RWPE1 (cell line): ENCODE measurements at regions not wholly inside any gene's neighbourhood (a gene's known extent, or its start where the extent isn't known, plus 50 kb on each side); places are given as distances from the start of the nearest gene placed in this dataset.

ENCODE experiments used
- CTCF ChIA-PET: fragments of 350-600 bp; sonication (Branson Sonifier 250); formaldehyde crosslinking; extraction: SDS; loops from one replicate; lab custom pipeline; 2021; lab: Yijun Ruan, JAX
- POLR2A ChIA-PET: fragments of 400-600 bp; formaldehyde crosslinking; extraction: SDS; loops from one replicate; lab custom pipeline; 2020; ENCODE audit warnings: antibody characterized with exemption; ENCODE audit not compliant: low non-redundant PET; lab: Yijun Ruan, JAX
- DNase-seq: peaks from one replicate; pipeline ENCODE4 v3.0.0; 2012; ENCODE audit warnings: low spot score
- H3K27ac ChIP-seq: fragments of 450-650 bp; 2 replicates; pipeline ENCODE4 v1.5.1; 2017
- TF ChIP-seq, protein P1 (sequence below): fragments of 450-650 bp; conservative IDR thresholded peaks from 2 replicates; pipeline ENCODE4 v1.5.1; 2017; ENCODE audit warnings: low read depth, mild to moderate bottlenecking

DNA sequence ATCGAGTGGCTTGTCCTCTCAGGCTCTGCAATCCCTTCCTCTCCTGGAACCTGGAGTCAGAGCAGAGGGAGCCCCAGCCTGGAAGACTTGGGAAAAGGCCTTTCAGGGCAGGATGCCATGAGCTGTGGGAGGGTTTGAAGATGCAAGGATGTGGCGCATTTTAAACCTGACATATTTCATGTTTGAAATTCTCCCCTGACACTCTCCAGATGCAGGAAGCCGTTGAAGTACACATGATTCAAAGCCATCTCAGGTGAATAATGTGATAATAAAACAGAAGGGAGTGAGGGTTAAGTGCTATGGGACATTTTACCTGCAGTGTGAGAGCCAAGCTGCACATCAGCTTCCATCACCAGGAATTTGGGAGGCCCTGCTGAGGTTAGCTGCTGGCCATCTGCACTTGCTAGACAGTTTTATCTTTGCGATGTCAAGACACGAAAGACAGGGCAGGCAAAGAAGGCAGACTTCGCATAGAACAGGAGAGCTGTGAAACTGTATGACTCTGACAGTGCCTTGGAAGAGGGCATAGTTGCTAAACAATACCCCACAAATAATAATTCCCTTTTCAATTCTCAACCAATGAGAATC is 159.1 kb upstream of the GDF10 start:
- TF ChIP-seq, protein P1, sequence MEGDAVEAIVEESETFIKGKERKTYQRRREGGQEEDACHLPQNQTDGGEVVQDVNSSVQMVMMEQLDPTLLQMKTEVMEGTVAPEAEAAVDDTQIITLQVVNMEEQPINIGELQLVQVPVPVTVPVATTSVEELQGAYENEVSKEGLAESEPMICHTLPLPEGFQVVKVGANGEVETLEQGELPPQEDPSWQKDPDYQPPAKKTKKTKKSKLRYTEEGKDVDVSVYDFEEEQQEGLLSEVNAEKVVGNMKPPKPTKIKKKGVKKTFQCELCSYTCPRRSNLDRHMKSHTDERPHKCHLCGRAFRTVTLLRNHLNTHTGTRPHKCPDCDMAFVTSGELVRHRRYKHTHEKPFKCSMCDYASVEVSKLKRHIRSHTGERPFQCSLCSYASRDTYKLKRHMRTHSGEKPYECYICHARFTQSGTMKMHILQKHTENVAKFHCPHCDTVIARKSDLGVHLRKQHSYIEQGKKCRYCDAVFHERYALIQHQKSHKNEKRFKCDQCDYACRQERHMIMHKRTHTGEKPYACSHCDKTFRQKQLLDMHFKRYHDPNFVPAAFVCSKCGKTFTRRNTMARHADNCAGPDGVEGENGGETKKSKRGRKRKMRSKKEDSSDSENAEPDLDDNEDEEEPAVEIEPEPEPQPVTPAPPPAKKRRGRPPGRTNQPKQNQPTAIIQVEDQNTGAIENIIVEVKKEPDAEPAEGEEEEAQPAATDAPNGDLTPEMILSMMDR, result no peak
- H3K27ac ChIP-seq, result no peak overlapping the region
- ChIA-PET POLR2A (no interaction called here), CTCF (no interaction called here)
- no peak for DNase-seq

GRCh38 chr10:47141349-47141748 is 158.6 kb upstream of the GDF10 start:
- ChIA-PET CTCF (no interaction called here), POLR2A (no interaction called here)
- TF ChIP-seq, protein P1, result no peak
- DNase-seq, result no peak
- no peak overlapping the region for H3K27ac ChIP-seq

GRCh38 chr10:47143072-47143471 is 156.9 kb upstream of the GDF10 start:
- TF ChIP-seq, protein P1, result no peak
- CTCF ChIA-PET, result interaction anchor here (0.9 kb wide), 1 partner anchor 10 kb away, joined by 3 read pairs; no protein-coding TSS in a partner anchor

DNA sequence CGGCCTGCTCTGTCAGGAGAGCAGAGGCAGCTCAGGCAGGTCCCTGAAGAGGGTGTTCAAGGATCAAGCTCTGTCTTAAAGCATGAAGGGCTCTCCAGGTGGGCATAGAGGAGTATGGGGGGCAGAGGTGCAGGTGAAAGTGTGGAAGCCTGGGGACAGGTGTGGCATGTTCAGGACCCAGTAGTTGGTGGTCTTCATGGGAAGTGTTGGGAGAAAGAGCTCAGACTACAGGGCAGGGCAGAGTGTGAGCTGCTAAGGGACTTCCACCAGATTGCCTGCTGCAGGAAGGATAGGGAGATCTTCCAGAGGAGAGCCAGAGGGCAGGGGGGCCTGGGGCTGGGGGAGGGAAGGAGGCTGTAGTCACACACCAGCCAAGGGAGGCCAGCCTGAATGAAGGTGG is 156.5 kb upstream of the GDF10 start:
- ChIA-PET CTCF (interaction anchor here (0.9 kb wide), 1 partner anchor 9 kb away, joined by 3 read pairs; no protein-coding TSS in a partner anchor), POLR2A (no interaction called here)
- no peak for DNase-seq

More at GRCh38 chr10:47143072-47143471, 156.9 kb upstream of the GDF10 start:
- POLR2A ChIA-PET, result no interaction called here
- no peak overlapping the region for H3K27ac ChIP-seq
- DNase-seq, result no peak

GRCh38 chr10:47144525-47144924 is 155.5 kb upstream of the GDF10 start:
- DNase-seq, result no peak
- TF ChIP-seq, protein P1, result no peak
- ChIA-PET POLR2A (no interaction called here), CTCF (no interaction called here)
- no peak overlapping the region for H3K27ac ChIP-seq

More for the DNA sequence above, 156.5 kb upstream of the GDF10 start:
- no peak overlapping the region for H3K27ac ChIP-seq
- TF ChIP-seq, protein P1, result no peak

DNA sequence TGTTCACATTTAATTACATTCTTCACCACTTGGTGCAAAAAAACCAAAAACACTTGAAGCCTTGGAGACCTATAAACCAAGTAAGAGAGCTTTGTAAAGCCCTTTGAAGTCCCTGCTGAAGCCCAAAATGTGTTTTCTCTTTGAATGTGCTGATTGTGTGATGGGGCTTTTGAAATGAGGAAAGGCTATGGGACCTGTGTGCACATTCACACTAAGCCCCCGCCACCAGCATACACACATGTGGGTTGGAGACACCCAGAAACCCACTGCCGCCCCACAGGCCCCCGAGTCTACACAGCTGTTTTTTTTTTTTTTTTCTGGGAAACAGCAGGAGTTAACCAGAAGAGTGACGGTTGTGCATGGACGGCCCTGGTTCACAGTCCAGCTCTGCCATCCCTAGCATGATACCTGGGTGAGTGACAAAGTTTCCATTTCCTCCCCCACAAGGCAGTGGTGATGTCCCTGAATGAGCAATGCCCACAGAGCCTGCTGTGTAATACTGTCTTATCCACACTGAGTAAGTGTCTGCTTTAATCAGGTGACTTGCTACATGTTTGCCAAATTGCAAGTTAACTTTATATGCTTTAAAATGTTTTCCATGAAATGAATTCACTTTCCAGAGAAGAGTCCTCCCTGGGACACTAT is 154.6 kb upstream of the GDF10 start:
- H3K27ac ChIP-seq, result no peak overlapping the region
- TF ChIP-seq, protein P1, result no peak
- POLR2A ChIA-PET, result no interaction called here
- CTCF ChIA-PET, result no interaction called here
- DNase-seq, result no peak
